SU-DHL-6 (cell line): ENCODE measurements at regions not wholly inside any gene's neighbourhood (a gene's known extent, or its start where the extent isn't known, plus 50 kb on each side); places are given as distances from the start of the nearest gene placed in this dataset.

ENCODE experiments used
- H2AFZ ChIP-seq: fragments of 200-600 bp; sonication (generic); 2 replicates; pipeline ENCODE4 v1.6.1; 2014; ENCODE audit warnings: low read depth, mild to moderate bottlenecking, moderate library complexity, mixed read lengths, antibody characterized with exemption, low read length; ENCODE audit not compliant: severe bottlenecking
- H3F3A ChIP-seq: fragments of 200-600 bp; shearing (Covaris generic); 2 replicates; pipeline ENCODE4 v1.6.0; 2016; ENCODE audit warnings: antibody characterized with exemption, mild to moderate bottlenecking; ENCODE audit not compliant: insufficient read depth
- H3K27ac ChIP-seq: fragments of 200-600 bp; sonication (generic); 2 replicates; pipeline ENCODE4 v1.5.1; 2016; ENCODE audit warnings: low read depth, mild to moderate bottlenecking, low read length, moderate library complexity, mixed read lengths
- H3K27me3 ChIP-seq: fragments of 200-600 bp; sonication (generic), shearing (Covaris generic); 2 replicates; pipeline ENCODE4 v1.6.0; 2014; ENCODE audit warnings: mild to moderate bottlenecking, low read length
- H3K36me3 ChIP-seq: fragments of 200-600 bp; sonication (generic); 2 replicates; pipeline ENCODE4 v1.6.1; 2014; ENCODE audit warnings: mild to moderate bottlenecking, low read length, mixed read lengths
- H3K4me2 ChIP-seq: fragments of 300-600, 200-600 bp; shearing (Covaris generic), sonication (generic); 2 replicates; pipeline ENCODE4 v1.6.0; 2014; ENCODE audit warnings: low read length, low read depth, mild to moderate bottlenecking; ENCODE audit not compliant: poor library complexity, severe bottlenecking
- H3K4me3 ChIP-seq: fragments of 200-600 bp; sonication (generic); 2 replicates; pipeline ENCODE4 v1.5.1; 2014; ENCODE audit warnings: antibody characterized with exemption, low read length, mild to moderate bottlenecking, mixed read lengths; ENCODE audit not compliant: insufficient read depth, poor library complexity, severe bottlenecking
- H3K79me2 ChIP-seq: fragments of 200-600 bp; sonication (generic); 2 replicates; pipeline ENCODE4 v1.6.1; 2014; ENCODE audit warnings: mild to moderate bottlenecking, low read length, moderate library complexity; ENCODE audit not compliant: insufficient read depth
- H3K9ac ChIP-seq: fragments of 200-600 bp; sonication (generic); 2 replicates; pipeline ENCODE4 v1.7.0; 2014; ENCODE audit warnings: mild to moderate bottlenecking, low read length
- H3K9me2 ChIP-seq: fragments of 200-600 bp; sonication (generic); replicated peaks from 2 replicates; pipeline ENCODE4 v1.6.1; 2014; ENCODE audit warnings: low read length; ENCODE audit not compliant: insufficient read depth
- H3K9me3 ChIP-seq: fragments of 200-600 bp; sonication (generic); 2 replicates; pipeline ENCODE4 v1.6.1; 2014; ENCODE audit warnings: low read length, mixed read lengths; ENCODE audit not compliant: insufficient read depth
- H4K20me1 ChIP-seq: fragments of 200-600 bp; sonication (generic); 2 replicates; pipeline ENCODE4 v1.6.1; 2014; ENCODE audit warnings: low read depth, mild to moderate bottlenecking, antibody characterized with exemption, low read length, moderate library complexity, mixed read lengths
- EZH2phosphoT487 ChIP-seq: fragments of 200-600 bp; sonication (generic), shearing (Covaris generic); conservative IDR thresholded peaks from 2 replicates; pipeline ENCODE4 v1.6.1; 2018; ENCODE audit warnings: mild to moderate bottlenecking, antibody characterized with exemption, low read length, moderate library complexity, mixed read lengths
- TF ChIP-seq, protein P1 (sequence below): fragments of 200-600 bp; sonication (generic); IDR thresholded peaks from one replicate; pipeline ENCODE4 v1.5.1; 2017; ENCODE audit warnings: antibody characterized with exemption, mild to moderate bottlenecking, low read length, moderate library complexity; ENCODE audit not compliant: insufficient read depth, poor library complexity, severe bottlenecking

DNA sequence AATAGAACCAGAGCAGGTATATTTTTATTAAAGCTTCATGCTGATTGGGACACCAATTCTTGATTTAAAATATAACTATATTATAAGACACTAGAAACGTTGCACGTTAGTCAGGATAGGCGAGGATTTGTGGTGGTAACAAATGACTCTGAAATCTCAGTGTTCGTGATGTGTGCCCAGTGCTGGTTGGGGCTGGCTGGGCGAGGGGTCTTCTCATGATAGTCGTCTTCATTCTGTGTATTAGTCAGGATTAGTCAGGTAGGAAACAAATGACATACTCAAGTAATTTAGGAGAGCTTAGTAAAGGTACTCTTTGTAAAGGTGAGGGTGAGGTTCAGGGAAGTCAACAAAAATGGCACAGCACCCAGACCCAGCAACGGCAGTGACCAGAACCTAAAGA lies 73.9 kb upstream of the HIF1A start:
- TF ChIP-seq EZH2phosphoT487, result no peak
- TF ChIP-seq, protein P1, sequence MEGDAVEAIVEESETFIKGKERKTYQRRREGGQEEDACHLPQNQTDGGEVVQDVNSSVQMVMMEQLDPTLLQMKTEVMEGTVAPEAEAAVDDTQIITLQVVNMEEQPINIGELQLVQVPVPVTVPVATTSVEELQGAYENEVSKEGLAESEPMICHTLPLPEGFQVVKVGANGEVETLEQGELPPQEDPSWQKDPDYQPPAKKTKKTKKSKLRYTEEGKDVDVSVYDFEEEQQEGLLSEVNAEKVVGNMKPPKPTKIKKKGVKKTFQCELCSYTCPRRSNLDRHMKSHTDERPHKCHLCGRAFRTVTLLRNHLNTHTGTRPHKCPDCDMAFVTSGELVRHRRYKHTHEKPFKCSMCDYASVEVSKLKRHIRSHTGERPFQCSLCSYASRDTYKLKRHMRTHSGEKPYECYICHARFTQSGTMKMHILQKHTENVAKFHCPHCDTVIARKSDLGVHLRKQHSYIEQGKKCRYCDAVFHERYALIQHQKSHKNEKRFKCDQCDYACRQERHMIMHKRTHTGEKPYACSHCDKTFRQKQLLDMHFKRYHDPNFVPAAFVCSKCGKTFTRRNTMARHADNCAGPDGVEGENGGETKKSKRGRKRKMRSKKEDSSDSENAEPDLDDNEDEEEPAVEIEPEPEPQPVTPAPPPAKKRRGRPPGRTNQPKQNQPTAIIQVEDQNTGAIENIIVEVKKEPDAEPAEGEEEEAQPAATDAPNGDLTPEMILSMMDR, result no peak
- H4K20me1 ChIP-seq, result no peaks in the 10 kb centered on the region
- no peak overlapping the region for H2AFZ ChIP-seq
- H3K79me2 ChIP-seq, result no peaks in the 10 kb centered on the region
- no peaks in the 10 kb centered on the region for H3K9me2 ChIP-seq
- H3K4me2 ChIP-seq, result no peak overlapping the region
- no peak overlapping the region for H3K9ac ChIP-seq
- no peak overlapping the region for H3K4me3 ChIP-seq
- H3K9me3 ChIP-seq, result no peaks in the 10 kb centered on the region
- no peaks in the 10 kb centered on the region for H3F3A ChIP-seq
- H3K27me3 ChIP-seq, result no peaks in the 10 kb centered on the region
- H3K36me3 ChIP-seq, result no peaks in the 10 kb centered on the region
- H3K27ac ChIP-seq, result no peak overlapping the region

DNA sequence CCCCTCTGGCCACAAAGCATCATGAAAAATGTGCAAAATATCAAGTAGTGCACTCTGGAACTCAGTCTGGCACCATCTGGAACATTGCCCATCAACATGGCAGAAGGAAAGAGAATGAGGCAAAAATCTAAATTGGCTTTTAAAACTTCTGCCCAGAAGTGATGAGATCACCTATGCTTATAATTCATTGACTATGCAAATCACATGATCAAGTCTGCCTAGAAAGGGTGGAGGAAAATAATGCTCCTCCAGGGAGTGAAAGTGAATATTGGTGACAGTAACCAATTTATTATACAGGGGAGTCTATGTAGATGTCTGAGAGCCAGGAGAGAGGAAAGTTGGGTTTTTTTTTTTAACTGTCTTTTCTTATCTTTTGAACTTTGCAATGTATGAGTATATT lies 73.3 kb upstream of the HIF1A start:
- no peak overlapping the region for H3K9ac ChIP-seq
- H3K27me3 ChIP-seq, result no peaks in the 10 kb centered on the region
- H3K79me2 ChIP-seq, result no peaks in the 10 kb centered on the region
- H4K20me1 ChIP-seq, result no peaks in the 10 kb centered on the region
- H3F3A ChIP-seq, result no peaks in the 10 kb centered on the region
- no peaks in the 10 kb centered on the region for H3K36me3 ChIP-seq
- H3K9me2 ChIP-seq, result no peaks in the 10 kb centered on the region
- no peak overlapping the region for H3K4me2 ChIP-seq
- H3K27ac ChIP-seq, result no peak overlapping the region
- no peak for TF ChIP-seq EZH2phosphoT487
- TF ChIP-seq, protein P1, result no peak
- H3K9me3 ChIP-seq, result no peaks in the 10 kb centered on the region
- no peak overlapping the region for H3K4me3 ChIP-seq
- H2AFZ ChIP-seq, result no peak overlapping the region

DNA sequence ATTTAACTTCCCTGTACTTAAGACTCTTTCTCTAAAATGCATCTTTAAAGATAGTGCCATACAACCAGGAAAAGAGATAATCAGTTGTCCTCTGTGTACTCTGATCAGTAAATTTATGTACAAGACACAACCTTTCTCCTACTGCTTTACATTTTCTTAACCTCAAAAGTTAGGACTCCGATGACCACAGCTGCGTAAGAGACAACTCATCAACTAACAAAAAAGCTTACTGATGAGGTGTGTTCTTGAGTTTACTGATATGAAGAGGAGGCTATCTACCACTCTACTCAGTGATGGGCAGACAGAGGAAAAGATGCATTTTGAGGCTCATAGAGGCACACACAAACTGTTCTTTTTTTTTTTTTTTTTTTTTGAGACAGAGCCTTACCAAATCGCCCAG lies 71.4 kb upstream of the HIF1A start:
- Histone ChIP-seq H3K27ac (no peak overlapping the region), H3K36me3 (no peaks in the 10 kb centered on the region), H3F3A (no peaks in the 10 kb centered on the region), H3K79me2 (no peaks in the 10 kb centered on the region), H3K4me3 (no peak overlapping the region), H3K9me3 (no peaks in the 10 kb centered on the region), H3K4me2 (no peak overlapping the region), H3K27me3 (no peaks in the 10 kb centered on the region), H3K9ac (no peak overlapping the region), H3K9me2 (no peaks in the 10 kb centered on the region), H2AFZ (no peak overlapping the region), H4K20me1 (no peaks in the 10 kb centered on the region)
- no peak for TF ChIP-seq EZH2phosphoT487
- TF ChIP-seq, protein P1, result no peak

DNA sequence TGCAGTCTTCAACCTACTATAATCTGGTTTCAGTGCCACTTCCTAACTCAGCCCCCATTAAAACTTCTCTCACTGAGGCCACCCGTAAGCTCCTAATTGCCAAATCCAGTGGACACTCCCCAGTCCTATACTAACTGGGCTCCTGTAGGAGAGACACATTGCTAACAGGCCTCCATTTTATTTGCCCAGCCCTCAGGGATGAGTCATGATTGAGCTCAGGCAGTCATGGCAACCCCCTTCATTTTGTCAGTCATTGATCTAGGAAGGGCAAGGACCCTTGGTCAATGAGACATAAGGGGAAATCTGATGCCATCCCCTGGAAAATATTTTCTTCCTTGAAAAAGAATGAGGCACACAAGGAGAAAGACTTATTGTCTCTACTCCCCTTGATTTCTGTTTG lies 70.1 kb upstream of the HIF1A start:
- Histone ChIP-seq H3K4me3 (no peak overlapping the region), H3F3A (no peaks in the 10 kb centered on the region), H3K9me3 (no peaks in the 10 kb centered on the region), H3K79me2 (no peaks in the 10 kb centered on the region), H4K20me1 (no peaks in the 10 kb centered on the region), H3K27ac (no peak overlapping the region), H3K36me3 (no peaks in the 10 kb centered on the region), H3K4me2 (no peak overlapping the region), H2AFZ (no peak overlapping the region), H3K9me2 (no peaks in the 10 kb centered on the region), H3K9ac (no peak overlapping the region), H3K27me3 (no peaks in the 10 kb centered on the region)
- TF ChIP-seq, protein P1, result no peak
- TF ChIP-seq EZH2phosphoT487, result no peak
